ENCODE measurements at regions not wholly inside any gene's neighbourhood (a gene's known extent, or its start where the extent isn't known, plus 50 kb on each side); places are given as distances from the start of the nearest gene placed in this dataset.

- DNase-seq, result no peak
These were observed 229.0 kb downstream of the SOX11 start for GRCh38 chr2:5921081-5921642.

- DNase-seq, result no peak
These were observed 232.1 kb downstream of the SOX11 start for GRCh38 chr2:5923957-5924945.

- DNase-seq, result no peak
These were observed 233.4 kb downstream of the SOX11 start for GRCh38 chr2:5925604-5926003.

GRCh38 chr2:5926871-5927512 is 234.8 kb downstream of the SOX11 start:
- no peak for DNase-seq

- no peak for DNase-seq
These were observed 240.6 kb downstream of the SOX11 start for GRCh38 chr2:5932556-5933469.

- DNase-seq, result no peak
These were observed 241.5 kb downstream of the SOX11 start for GRCh38 chr2:5933669-5934068.

GRCh38 chr2:5937321-5937720 is 245.1 kb downstream of the SOX11 start:
- DNase-seq, result no peak

GRCh38 chr2:5937851-5938565 is 245.8 kb downstream of the SOX11 start:
- no peak for DNase-seq

GRCh38 chr2:5938566-5938896 is 246.3 kb downstream of the SOX11 start:
- no peak for DNase-seq

GRCh38 chr2:5939553-5939952 is 247.4 kb downstream of the SOX11 start:
- DNase-seq, result no peak

GRCh38 chr2:5940596-5941535 is 248.7 kb downstream of the SOX11 start:
- no peak for DNase-seq

- no peak for DNase-seq
These were observed 250.0 kb downstream of the SOX11 start for GRCh38 chr2:5942204-5942603.

- no peak for DNase-seq
These were observed 253.6 kb downstream of the SOX11 start for GRCh38 chr2:5945742-5946141.

- DNase-seq, result no peak
These were observed 254.3 kb downstream of the SOX11 start for GRCh38 chr2:5946225-5947115.

- no peak for DNase-seq
These were observed 258.6 kb downstream of the SOX11 start for GRCh38 chr2:5950736-5951135.

- no peak for DNase-seq
These were observed 259.3 kb downstream of the SOX11 start for GRCh38 chr2:5951471-5951870.

GRCh38 chr2:5953525-5953924 is 261.3 kb downstream of the SOX11 start:
- DNase-seq, result no peak

- no peak for DNase-seq
These were observed 262.3 kb downstream of the SOX11 start for GRCh38 chr2:5954509-5954908.

GRCh38 chr2:5955921-5956320 is 263.7 kb downstream of the SOX11 start:
- no peak for DNase-seq

Data from activated CD4-positive, alpha-beta T cell treated with anti-CD3 and anti-CD28 coated beads, Interleukin-2, amount 50 U/mL, for 16 hours (primary cell).